ENCODE measurements at regions not wholly inside any gene's neighbourhood (a gene's known extent, or its start where the extent isn't known, plus 50 kb on each side); places are given as distances from the start of the nearest gene placed in this dataset.

GRCh38 chr1:66464802-66465201, 69.2 kb upstream of the SGIP1 start:
- H4K20me1 ChIP-seq (ENCODE audit: insufficient read depth): no peaks in the 10 kb centered on the region
- 0 out of 2 replicates have a peak, but pooled peaks cover 3% of the 10 kb centered on the region for H3K9me3 ChIP-seq
- peak overlapping the region; percentile 53 for H3K4me2 ChIP-seq
- H3K9ac ChIP-seq: peak overlapping the region; percentile 79
- H3K27ac ChIP-seq (ENCODE audit: low read depth in 2 of 2, low read length in 1 of 2): peak overlapping the region; percentile 73 to 97
- TF ChIP-seq TCF12 (IDR thresholded peaks at IDR 0.05): peak; percentile 72; the same call in 1 of the 2 replicates
- TF ChIP-seq TEAD4 (IDR thresholded peaks at IDR 0.05; ENCODE audit: borderline replicate concordance, insufficient read depth): peak; percentile 71; the same call in 1 of the 2 replicates
- TF ChIP-seq RXRA (IDR thresholded peaks at IDR 0.05; ENCODE audit: borderline replicate concordance, low read depth): peak; percentile 14; the same call in 1 of the 2 replicates
- TF ChIP-seq REST (IDR thresholded peaks at IDR 0.05; ENCODE audit: low read depth, low read length): no peak
- TF ChIP-seq JUND (IDR thresholded peaks at IDR 0.05): peak; percentile 88
- TF ChIP-seq USF2 (IDR thresholded peaks at IDR 0.05; ENCODE audit: borderline replicate concordance, low read depth, low read length): no peak
- peak in 1 of 2 experiments; percentile 78; a peak in 1 of 4 replicates for TF ChIP-seq EP300 (IDR thresholded peaks at IDR 0.05; ENCODE audit: borderline replicate concordance in 1 of 2, low read depth in 1 of 2, low read length in 1 of 2)
- TF ChIP-seq MAX (IDR thresholded peaks at IDR 0.05; ENCODE audit: low read depth): 0 out of 2 replicates have a peak, but pooled peaks have one; percentile 14
- TF ChIP-seq FOSL2 (IDR thresholded peaks at IDR 0.05; ENCODE audit: borderline replicate concordance, low read depth): peak; percentile 90
- TF ChIP-seq PBX3 (IDR thresholded peaks at IDR 0.05): peak; percentile 92
- no peak for TF ChIP-seq EZH2phosphoT487 (IDR thresholded peaks at IDR 0.05; ENCODE audit: borderline replicate concordance, low read depth)
- TF ChIP-seq YY1 (IDR thresholded peaks at IDR 0.05; ENCODE audit: low read depth): peak; percentile 77
- TF ChIP-seq FOXM1 (IDR thresholded peaks at IDR 0.05; ENCODE audit: low read depth): peak; percentile 52; the same call in 1 of the 2 replicates
- TF ChIP-seq USF1 (IDR thresholded peaks at IDR 0.05; ENCODE audit: borderline replicate concordance, low read depth): peak; percentile 91
- POLR2A ChIA-PET: no interaction called here
- peaks cover 30% of the 10 kb centered on the region for H3F3A ChIP-seq (replicated peaks; ENCODE audit: insufficient read depth)
- H3K4me3 ChIP-seq (ENCODE audit: low read depth in 2 of 2, low read length in 1 of 2): no peak overlapping the region; a peak in 1 of 4 replicates
- no peak for DNase-seq
- H2AFZ ChIP-seq (ENCODE audit: low read depth): peak overlapping the region; percentile 82; the same call in 1 of the 2 replicates
- peaks cover 3 to 25% of the 10 kb centered on the region in 2 experiments for H3K4me1 ChIP-seq (ENCODE audit: control insufficient read depth in 1 of 2, insufficient read depth in 2 of 2, low read depth in 1 of 2, low read length in 1 of 2)
- no peaks in the 10 kb centered on the region for H3K9me2 ChIP-seq
- peaks cover 0 to 4% of the 10 kb centered on the region in 2 experiments for H3K36me3 ChIP-seq (replicated peaks in 1 of 2; ENCODE audit: control insufficient read depth in 1 of 2, insufficient read depth in 2 of 2, low read length in 1 of 2)
- H3K79me2 ChIP-seq (ENCODE audit: insufficient read depth): no peaks in the 10 kb centered on the region
- no peaks in the 10 kb centered on the region for H3K27me3 ChIP-seq (ENCODE audit: insufficient read depth)
- WGBS (ENCODE audit: low lambda C conversion rate): 17% methylated on average over 2 of the region's 2 CpGs
- CTCF ChIA-PET: interaction anchor here (0.8 to 1.8 kb wide), 3 partner anchors 13 to 18 kb away, joined by 3 to 6 read pairs (median 3); no protein-coding TSS in a partner anchor
